ENCODE measurements at regions not wholly inside any gene's neighbourhood (a gene's known extent, or its start where the extent isn't known, plus 50 kb on each side); places are given as distances from the start of the nearest gene placed in this dataset.

- H4K20me1 ChIP-seq (replicated peaks; ENCODE audit: control insufficient read depth, extremely low read depth, insufficient read depth, low read length): no peaks in the 10 kb centered on the region
- no peaks in the 10 kb centered on the region for H3K79me2 ChIP-seq (ENCODE audit: control insufficient read depth, insufficient read depth, low read length)
- FAIRE-seq: no peak
- H3K27ac ChIP-seq (ENCODE audit: insufficient read depth, low read depth, low read length): no peak overlapping the region
- no peak overlapping the region for H3K9ac ChIP-seq (replicated peaks; ENCODE audit: extremely low read depth, insufficient read depth, low read length)
- H3K9me3 ChIP-seq (replicated peaks; ENCODE audit: control insufficient read depth, insufficient read depth, low read length): no peaks in the 10 kb centered on the region
- no peaks in the 10 kb centered on the region for H3K9me1 ChIP-seq (replicated peaks; ENCODE audit: control insufficient read depth, extremely low read depth, insufficient read depth, low read length)
- no peak overlapping the region for H3K4me2 ChIP-seq (ENCODE audit: insufficient read depth, low read length)
- no peak for TF ChIP-seq JUN (IDR thresholded peaks at IDR 0.05; ENCODE audit: borderline replicate concordance, insufficient read depth, insufficient read length, low read depth)
- no peak for TF ChIP-seq POLR2AphosphoS5 (IDR thresholded peaks at IDR 0.05; ENCODE audit: insufficient read depth, low read depth, low read length)
- TF ChIP-seq GATA2 (IDR thresholded peaks at IDR 0.05; ENCODE audit: insufficient read depth, insufficient read length, low read depth, low read length): no peak
- POLR2A ChIA-PET: no interaction called here
- H3K27me3 ChIP-seq (ENCODE audit: control insufficient read depth in 2 of 2, insufficient read depth in 2 of 2, low read length in 2 of 2): no peaks in the 10 kb centered on the region
- H3K4me1 ChIP-seq (ENCODE audit: control insufficient read depth, extremely low read depth, insufficient read depth, low read length): no peaks in the 10 kb centered on the region
- no peaks in the 10 kb centered on the region for H3K36me3 ChIP-seq (ENCODE audit: control insufficient read depth in 2 of 2, extremely low read depth in 1 of 2, insufficient read depth in 2 of 2, low read length in 2 of 2)
- no peak for DNase-seq (ENCODE audit: low read depth, low spot score)
- H3K4me3 ChIP-seq (replicated peaks in 1 of 3; ENCODE audit: insufficient read depth in 1 of 3, low read depth in 1 of 3, low read length in 3 of 3): no peak overlapping the region
- BruUV-seq (replicated peaks): no TSS peak
- intact Hi-C loops (cut with micrococcal nuclease): no loop called here
- H2AFZ ChIP-seq (ENCODE audit: low read depth, low read length): no peak overlapping the region
- CTCF ChIA-PET: no interaction called here
- dilution Hi-C loops (cut with MboI; ENCODE audit: extremely low pct_ligation_motif_present, low sequenced_read_pairs): no loop called here
Measured at GRCh38 chr13:34401696-34402095, 540.4 kb upstream of the NBEA start.

DNA sequence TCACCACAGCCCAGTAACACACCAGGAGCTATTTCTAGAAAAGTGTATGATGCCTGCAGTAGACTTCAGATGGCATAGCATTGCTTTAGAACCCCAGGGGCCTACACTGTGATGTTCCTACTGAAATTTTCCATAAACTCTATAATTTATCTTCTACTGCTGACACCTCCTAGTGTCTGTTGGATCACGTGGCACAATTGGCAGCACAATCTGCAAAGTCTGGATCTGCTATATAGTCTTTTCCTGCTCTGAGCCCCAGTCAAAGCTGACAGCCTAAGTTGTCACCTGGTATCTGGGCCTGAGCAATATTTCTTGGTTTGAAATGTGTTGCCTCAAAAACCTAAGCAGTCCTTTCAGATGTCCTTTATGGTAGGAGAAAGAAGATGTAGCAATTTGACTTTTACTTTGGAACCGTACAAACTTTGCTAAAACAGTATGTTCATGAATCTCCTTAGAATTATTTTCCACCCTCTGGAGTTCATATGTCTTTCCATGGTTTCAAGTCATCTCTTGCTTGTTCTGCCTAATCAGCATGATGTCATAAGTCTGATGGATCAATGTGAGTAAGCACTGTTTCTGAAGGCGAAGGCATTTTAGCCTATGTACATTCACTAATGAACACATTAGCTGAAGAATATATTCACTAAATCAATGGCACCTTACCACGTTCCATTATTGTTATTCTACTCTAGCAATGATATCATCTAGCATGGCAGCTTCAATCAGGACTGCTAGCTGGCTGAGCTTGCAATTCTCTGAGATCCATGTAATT is 536.5 kb upstream of the NBEA start:
- Histone ChIP-seq H3K4me2 (ENCODE audit: insufficient read depth, low read length) (no peak overlapping the region), H4K20me1 (replicated peaks; ENCODE audit: control insufficient read depth, extremely low read depth, insufficient read depth, low read length) (no peaks in the 10 kb centered on the region), H3K9me1 (replicated peaks; ENCODE audit: control insufficient read depth, extremely low read depth, insufficient read depth, low read length) (no peaks in the 10 kb centered on the region), H3K79me2 (ENCODE audit: control insufficient read depth, insufficient read depth, low read length) (no peaks in the 10 kb centered on the region), H3K36me3 (ENCODE audit: control insufficient read depth in 2 of 2, extremely low read depth in 1 of 2, insufficient read depth in 2 of 2, low read length in 2 of 2) (no peaks in the 10 kb centered on the region), H3K27me3 (ENCODE audit: control insufficient read depth in 2 of 2, insufficient read depth in 2 of 2, low read length in 2 of 2) (no peaks in the 10 kb centered on the region), H2AFZ (ENCODE audit: low read depth, low read length) (no peak overlapping the region), H3K4me3 (replicated peaks in 1 of 3; ENCODE audit: insufficient read depth in 1 of 3, low read depth in 1 of 3, low read length in 3 of 3) (no peak overlapping the region), H3K9me3 (replicated peaks; ENCODE audit: control insufficient read depth, insufficient read depth, low read length) (no peaks in the 10 kb centered on the region), H3K4me1 (ENCODE audit: control insufficient read depth, extremely low read depth, insufficient read depth, low read length) (no peaks in the 10 kb centered on the region), H3K27ac (ENCODE audit: insufficient read depth, low read depth, low read length) (no peak overlapping the region), H3K9ac (replicated peaks; ENCODE audit: extremely low read depth, insufficient read depth, low read length) (no peak overlapping the region)
- dilution Hi-C loops (cut with MboI; ENCODE audit: extremely low pct_ligation_motif_present, low sequenced_read_pairs) (no loop called here), intact Hi-C loops (cut with micrococcal nuclease) (no loop called here)
- DNase-seq (ENCODE audit: low read depth, low spot score) (no peak), FAIRE-seq (no peak)
- no TSS peak for BruUV-seq (replicated peaks)
- TF ChIP-seq POLR2A (IDR thresholded peaks at IDR 0.05; ENCODE audit: low read depth, low read length) (no peak), MYC (IDR thresholded peaks at IDR 0.05; ENCODE audit: low read depth, low read length) (no peak), JUN (IDR thresholded peaks at IDR 0.05; ENCODE audit: borderline replicate concordance, insufficient read depth, insufficient read length, low read depth) (no peak)
- ChIA-PET POLR2A (no interaction called here), CTCF (no interaction called here)
